ENCODE measurements at regions not wholly inside any gene's neighbourhood (a gene's known extent, or its start where the extent isn't known, plus 50 kb on each side); places are given as distances from the start of the nearest gene placed in this dataset.

DNA sequence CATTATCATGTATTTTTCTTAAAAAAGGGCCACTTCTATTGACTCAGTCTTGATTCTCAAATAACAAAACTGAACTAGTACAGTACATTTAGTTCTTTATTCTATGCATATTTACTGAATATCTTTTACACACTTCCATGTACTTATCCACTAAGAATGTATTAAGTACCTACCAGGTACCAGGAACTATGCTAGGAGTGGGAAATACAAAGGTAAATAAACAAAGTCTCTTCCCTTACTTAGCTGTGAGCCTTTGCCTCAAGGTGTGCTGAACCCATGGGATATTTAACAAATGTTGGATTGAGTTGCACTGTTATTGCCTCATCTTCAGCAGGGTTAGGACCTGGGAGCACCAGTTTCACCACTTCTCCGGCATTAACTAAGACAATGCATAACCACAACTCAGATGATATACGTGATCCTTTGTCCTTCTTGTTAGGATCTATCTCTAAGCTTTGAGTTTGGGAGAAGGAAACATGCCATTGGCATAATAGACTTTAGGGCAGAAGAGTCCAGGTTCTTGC, 533.9 kb downstream of the TFAP2B start:
- H3K4me3 ChIP-seq (ENCODE audit: low read length), result no peak overlapping the region
- DNase-seq (ENCODE audit: low read depth), result peak; percentile 75
- TF ChIP-seq, protein P1, sequence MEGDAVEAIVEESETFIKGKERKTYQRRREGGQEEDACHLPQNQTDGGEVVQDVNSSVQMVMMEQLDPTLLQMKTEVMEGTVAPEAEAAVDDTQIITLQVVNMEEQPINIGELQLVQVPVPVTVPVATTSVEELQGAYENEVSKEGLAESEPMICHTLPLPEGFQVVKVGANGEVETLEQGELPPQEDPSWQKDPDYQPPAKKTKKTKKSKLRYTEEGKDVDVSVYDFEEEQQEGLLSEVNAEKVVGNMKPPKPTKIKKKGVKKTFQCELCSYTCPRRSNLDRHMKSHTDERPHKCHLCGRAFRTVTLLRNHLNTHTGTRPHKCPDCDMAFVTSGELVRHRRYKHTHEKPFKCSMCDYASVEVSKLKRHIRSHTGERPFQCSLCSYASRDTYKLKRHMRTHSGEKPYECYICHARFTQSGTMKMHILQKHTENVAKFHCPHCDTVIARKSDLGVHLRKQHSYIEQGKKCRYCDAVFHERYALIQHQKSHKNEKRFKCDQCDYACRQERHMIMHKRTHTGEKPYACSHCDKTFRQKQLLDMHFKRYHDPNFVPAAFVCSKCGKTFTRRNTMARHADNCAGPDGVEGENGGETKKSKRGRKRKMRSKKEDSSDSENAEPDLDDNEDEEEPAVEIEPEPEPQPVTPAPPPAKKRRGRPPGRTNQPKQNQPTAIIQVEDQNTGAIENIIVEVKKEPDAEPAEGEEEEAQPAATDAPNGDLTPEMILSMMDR (IDR thresholded peaks at IDR 0.05; ENCODE audit: insufficient read depth, low read depth, low read length, missing control alignments), result no peak

GRCh38 chr6:51360287-51360686, 541.6 kb downstream of the TFAP2B start:
- DNase-seq (ENCODE audit: low read depth), result no peak
- no peak overlapping the region for H3K4me3 ChIP-seq (ENCODE audit: low read length)
- TF ChIP-seq, protein P1 (IDR thresholded peaks at IDR 0.05; ENCODE audit: insufficient read depth, low read depth, low read length, missing control alignments), result no peak

DNA sequence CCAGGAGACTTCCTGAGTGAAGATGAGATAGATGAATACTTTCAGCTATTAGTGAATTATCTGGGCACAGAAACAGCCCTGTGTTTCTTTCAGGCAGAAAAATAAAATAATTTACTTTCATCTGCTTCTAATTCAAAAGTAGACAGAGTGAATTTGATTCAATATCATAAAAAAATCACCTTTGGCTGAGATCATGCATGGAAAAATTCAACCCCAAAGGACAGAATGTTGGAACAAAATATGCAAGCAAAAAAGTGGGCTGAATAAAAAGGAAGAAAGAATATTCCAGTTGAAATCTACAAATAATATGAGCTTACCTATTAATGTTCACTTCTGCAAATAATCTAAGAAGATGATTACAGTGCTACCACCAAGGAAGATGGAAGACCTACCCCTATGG, 546.9 kb downstream of the TFAP2B start:
- DNase-seq (ENCODE audit: low read depth), result no peak
- TF ChIP-seq, protein P1 (IDR thresholded peaks at IDR 0.05; ENCODE audit: insufficient read depth, low read depth, low read length, missing control alignments), result no peak
- no peak overlapping the region for H3K4me3 ChIP-seq (ENCODE audit: low read length)

DNA sequence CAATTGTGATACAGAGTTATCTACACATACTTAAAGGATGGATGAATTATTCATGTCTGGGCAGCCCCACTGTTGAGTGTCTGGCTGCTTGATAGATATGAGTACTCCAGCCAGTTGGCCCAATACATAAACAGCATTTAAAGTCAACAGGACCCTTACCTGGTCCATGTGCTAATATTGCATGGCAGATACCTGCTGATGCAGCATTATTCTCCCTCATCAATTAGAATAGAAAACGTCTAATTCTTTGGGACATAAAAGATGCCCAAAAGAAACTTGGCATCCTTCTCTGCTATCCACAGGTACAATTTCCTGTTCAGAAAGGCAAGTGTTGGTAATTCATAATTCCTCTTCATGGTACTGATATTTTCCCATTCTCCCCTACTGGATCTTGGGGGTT, 550.8 kb downstream of the TFAP2B start:
- TF ChIP-seq, protein P1 (IDR thresholded peaks at IDR 0.05; ENCODE audit: insufficient read depth, low read depth, low read length, missing control alignments), result no peak
- no peak overlapping the region for H3K4me3 ChIP-seq (ENCODE audit: low read length)
- peak; percentile 27 for DNase-seq (ENCODE audit: low read depth)

GRCh38 chr6:51382847-51383246, 564.2 kb downstream of the TFAP2B start:
- H3K4me3 ChIP-seq (ENCODE audit: low read length), result no peak overlapping the region
- no peak for DNase-seq (ENCODE audit: low read depth)
- TF ChIP-seq, protein P1 (IDR thresholded peaks at IDR 0.05; ENCODE audit: insufficient read depth, low read depth, low read length, missing control alignments), result no peak

- TF ChIP-seq, protein P1 (IDR thresholded peaks at IDR 0.05; ENCODE audit: insufficient read depth, low read depth, low read length, missing control alignments), result no peak
- DNase-seq (ENCODE audit: low read depth), result peak; percentile 10
- H3K4me3 ChIP-seq (ENCODE audit: low read length), result no peak overlapping the region
Observed at GRCh38 chr6:51384736-51385135, 566.1 kb downstream of the TFAP2B start.

- no peak overlapping the region for H3K4me3 ChIP-seq (ENCODE audit: low read length)
- DNase-seq (ENCODE audit: low read depth), result no peak
- TF ChIP-seq, protein P1 (IDR thresholded peaks at IDR 0.05; ENCODE audit: insufficient read depth, low read depth, low read length, missing control alignments), result no peak
Observed at GRCh38 chr6:51386347-51386836, 567.7 kb downstream of the TFAP2B start.

All from epithelial cell of esophagus (primary cell).